ENCODE measurements at regions not wholly inside any gene's neighbourhood (a gene's known extent, or its start where the extent isn't known, plus 50 kb on each side); places are given as distances from the start of the nearest gene placed in this dataset.

- TF ChIP-seq POLR2AphosphoS5 (IDR thresholded peaks at IDR 0.05; ENCODE audit: low read depth, low read length) (no peak), POLR2A (IDR thresholded peaks at IDR 0.05; ENCODE audit: low read depth, low read length) (no peak), TAF1 (IDR thresholded peaks at IDR 0.05; ENCODE audit: borderline replicate concordance, low read depth, low read length) (no peak)
- no peak for FAIRE-seq
- DNase-seq (ENCODE audit: insufficient read length): no peak
Measured at GRCh38 chr14:38138473-38139138, 69.1 kb upstream of the SSTR1 start.

GRCh38 chr14:38139926-38140325, 67.8 kb upstream of the SSTR1 start:
- TF ChIP-seq POLR2A (IDR thresholded peaks at IDR 0.05; ENCODE audit: low read depth, low read length) (no peak), POLR2AphosphoS5 (IDR thresholded peaks at IDR 0.05; ENCODE audit: low read depth, low read length) (no peak), TAF1 (IDR thresholded peaks at IDR 0.05; ENCODE audit: borderline replicate concordance, low read depth, low read length) (no peak)
- DNase-seq (ENCODE audit: insufficient read length): no peak
- FAIRE-seq: no peak

- no peak for DNase-seq (ENCODE audit: insufficient read length)
- no peak for FAIRE-seq
- no peak for TF ChIP-seq POLR2AphosphoS5 (IDR thresholded peaks at IDR 0.05; ENCODE audit: low read depth, low read length)
- no peak for TF ChIP-seq POLR2A (IDR thresholded peaks at IDR 0.05; ENCODE audit: low read depth, low read length)
- TF ChIP-seq TAF1 (IDR thresholded peaks at IDR 0.05; ENCODE audit: borderline replicate concordance, low read depth, low read length): no peak
Measured at GRCh38 chr14:38143170-38143569, 64.5 kb upstream of the SSTR1 start.

DNA sequence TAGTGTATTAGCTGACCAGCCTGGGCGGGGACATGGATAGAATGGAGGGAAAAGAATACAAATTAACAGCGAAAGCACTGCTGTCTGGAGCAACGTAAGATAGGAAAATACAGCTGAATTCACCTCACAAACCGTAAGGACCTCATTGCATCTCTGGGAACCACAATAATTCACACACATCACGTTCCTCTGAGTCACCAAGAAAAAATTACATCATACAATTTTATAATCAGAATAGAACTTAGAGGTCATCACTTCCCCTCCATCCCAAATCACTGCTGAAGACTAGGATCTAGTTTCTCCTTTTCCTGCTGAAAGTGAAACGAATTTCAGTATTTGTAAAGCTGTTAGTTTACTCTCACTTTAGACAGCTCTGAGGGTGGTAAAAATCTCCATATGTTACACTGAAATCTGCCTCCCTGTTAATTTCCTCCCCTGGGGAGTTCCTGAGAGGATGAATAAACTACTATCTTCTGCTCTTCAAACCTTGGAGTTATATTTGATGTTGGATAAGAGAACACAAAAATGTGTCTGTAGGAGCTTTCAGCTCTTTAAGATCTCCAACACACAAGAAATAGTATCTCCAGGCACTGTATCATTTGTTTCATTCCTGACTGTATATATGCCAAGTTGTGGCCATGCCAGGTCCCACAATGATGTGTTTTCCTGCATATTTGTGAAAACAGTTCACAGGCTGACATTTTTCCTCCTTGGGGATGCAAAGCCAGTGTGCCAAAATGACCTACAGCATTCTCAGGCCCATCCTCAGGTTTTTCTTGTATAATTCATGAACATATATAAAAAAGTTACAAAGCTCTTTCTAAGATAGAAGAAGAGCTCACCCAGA, 63.8 kb upstream of the SSTR1 start:
- TF ChIP-seq POLR2AphosphoS5 (IDR thresholded peaks at IDR 0.05; ENCODE audit: low read depth, low read length) (no peak), TAF1 (IDR thresholded peaks at IDR 0.05; ENCODE audit: borderline replicate concordance, low read depth, low read length) (no peak), POLR2A (IDR thresholded peaks at IDR 0.05; ENCODE audit: low read depth, low read length) (no peak)
- FAIRE-seq (no peak), DNase-seq (ENCODE audit: insufficient read length) (no peak)

- FAIRE-seq: no peak
- DNase-seq (ENCODE audit: insufficient read length): no peak
- TF ChIP-seq POLR2AphosphoS5 (IDR thresholded peaks at IDR 0.05; ENCODE audit: low read depth, low read length): no peak
- TF ChIP-seq POLR2A (IDR thresholded peaks at IDR 0.05; ENCODE audit: low read depth, low read length): no peak
- no peak for TF ChIP-seq TAF1 (IDR thresholded peaks at IDR 0.05; ENCODE audit: borderline replicate concordance, low read depth, low read length)
Measured at GRCh38 chr14:38145142-38145541, 62.6 kb upstream of the SSTR1 start.

DNA sequence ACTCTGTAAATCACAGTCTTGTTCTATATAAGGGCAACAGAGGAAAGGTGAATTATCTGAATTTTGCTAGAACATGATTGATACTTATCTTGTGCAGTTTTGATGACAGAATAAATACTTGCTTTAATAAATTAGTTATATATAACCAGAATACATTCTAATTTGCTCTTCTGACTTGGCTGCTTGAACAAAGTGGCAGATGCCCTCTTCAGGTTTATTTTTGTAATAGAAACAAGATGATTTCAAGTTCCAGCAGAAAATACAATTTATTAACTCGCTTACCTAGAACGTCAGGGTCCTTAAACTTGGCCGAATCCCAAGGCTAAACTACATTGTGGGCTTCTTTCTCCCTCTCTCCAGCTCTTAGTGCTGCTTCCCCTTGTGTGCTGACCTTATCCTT, 57.6 kb upstream of the SSTR1 start:
- DNase-seq (ENCODE audit: insufficient read length): no peak
- no peak for TF ChIP-seq POLR2AphosphoS5 (IDR thresholded peaks at IDR 0.05; ENCODE audit: low read depth, low read length)
- no peak for TF ChIP-seq POLR2A (IDR thresholded peaks at IDR 0.05; ENCODE audit: low read depth, low read length)
- TF ChIP-seq TAF1 (IDR thresholded peaks at IDR 0.05; ENCODE audit: borderline replicate concordance, low read depth, low read length): no peak
- no peak for FAIRE-seq
